ENCODE measurements at regions not wholly inside any gene's neighbourhood (a gene's known extent, or its start where the extent isn't known, plus 50 kb on each side); places are given as distances from the start of the nearest gene placed in this dataset.

- Histone ChIP-seq H4K5ac (ENCODE audit: insufficient read length, low read depth, low read length) (no peak overlapping the region), H2AFZ (ENCODE audit: low read length) (no peak overlapping the region), H3K4me1 (ENCODE audit: insufficient read depth, low read length) (no peaks in the 10 kb centered on the region; the same call in 1 of the 2 replicates), H2AK5ac (ENCODE audit: insufficient read length, low read length) (no peak overlapping the region), H3K79me1 (ENCODE audit: insufficient read depth, low read depth, low read length, poor library complexity, severe bottlenecking) (peaks cover 6% of the 10 kb centered on the region), H3K9me3 (ENCODE audit: control insufficient read depth, low read depth, low read length) (peaks cover 10% of the 10 kb centered on the region), H3K9ac (ENCODE audit: extremely low read depth, insufficient read length, low read length) (no peak overlapping the region), H4K8ac (replicated peaks; ENCODE audit: insufficient read length, low read depth, low read length) (no peak overlapping the region), H3K4me2 (ENCODE audit: insufficient read depth, insufficient read length, low read length) (no peak overlapping the region), H2BK5ac (ENCODE audit: insufficient read length, low read length) (no peak overlapping the region), H3T11ph (ENCODE audit: low read length) (no peak overlapping the region), H4K91ac (ENCODE audit: insufficient read length, low read depth, low read length) (no peak overlapping the region), H3K4ac (ENCODE audit: low read depth, low read length) (no peak overlapping the region), H2BK15ac (ENCODE audit: low read depth, low read length) (no peak overlapping the region), H3K79me2 (ENCODE audit: insufficient read depth, low read length) (no peaks in the 10 kb centered on the region; the same call in 1 of the 2 replicates), H3K27me3 (ENCODE audit: insufficient read depth, low read length) (no peaks in the 10 kb centered on the region), H3K23ac (ENCODE audit: insufficient read length, low read depth, low read length) (no peak overlapping the region), H4K20me1 (ENCODE audit: control insufficient read depth, insufficient read depth, insufficient read length) (no peaks in the 10 kb centered on the region), H3K18ac (ENCODE audit: insufficient read length, low read depth, low read length) (no peak overlapping the region), H3K14ac (ENCODE audit: insufficient read depth, low read length) (no peak overlapping the region), H3K56ac (ENCODE audit: insufficient read length, low read depth, low read length) (no peak overlapping the region), H2BK20ac (ENCODE audit: low read depth, low read length, poor library complexity, severe bottlenecking) (no peak overlapping the region), H2BK120ac (ENCODE audit: low read depth, low read length, poor library complexity, severe bottlenecking) (no peak overlapping the region), H3K27ac (ENCODE audit: insufficient read length, low read depth, low read length) (no peak overlapping the region), H2BK12ac (ENCODE audit: insufficient read length, low read depth, low read length) (no peak overlapping the region), H3K23me2 (ENCODE audit: insufficient read length, low read depth, low read length, poor library complexity, severe bottlenecking) (no peaks in the 10 kb centered on the region)
- Mint-ChIP-seq H3K9me3 (peaks cover 7 to 13% of the 10 kb centered on the region in 2 experiments; a peak in 4 of 5 replicates), H3K36me3 (ENCODE audit: insufficient read depth in 1 of 3, low read depth in 3 of 3) (peaks cover 5 to 20% (median 11%) of the 10 kb centered on the region in 3 experiments; a peak in 6 of 7 replicates), H3K4me1 (peaks cover 3 to 6% of the 10 kb centered on the region in 2 experiments), H3K27ac (peak overlapping the region in 1 of 3 experiments; percentile 32; a peak in 1 of 7 replicates), H3K27me3 (ENCODE audit: low read depth) (no peaks in the 10 kb centered on the region), H3K4me3 (no peak overlapping the region)
- no CpG with 5 or more reads among the region's 1 CpG for WGBS (ENCODE audit: extremely low coverage, insufficient read length, low lambda C conversion rate)
- no peak for TF ChIP-seq CTCF (conservative IDR thresholded peaks at IDR 0.05)
- no peak for DNase-seq
Observed at GRCh38 chr6:144395826-144396225, 110.7 kb downstream of the UTRN start.

Measured in H9 (cell line).